ENCODE measurements at regions not wholly inside any gene's neighbourhood (a gene's known extent, or its start where the extent isn't known, plus 50 kb on each side); places are given as distances from the start of the nearest gene placed in this dataset.

GRCh38 chr20:19915111-19915798, 101.9 kb upstream of the NAA20 start:
- Histone ChIP-seq H2AFZ (ENCODE audit: low read depth, low read length) (no peak overlapping the region), H3K79me2 (ENCODE audit: low read length) (no peaks in the 10 kb centered on the region), H4K20me1 (ENCODE audit: insufficient read depth, low read length) (no peaks in the 10 kb centered on the region), H3K36me3 (replicated peaks; ENCODE audit: low read depth, low read length) (no peaks in the 10 kb centered on the region), H3K4me1 (ENCODE audit: low read length) (peaks cover 59% of the 10 kb centered on the region), H3K27me3 (ENCODE audit: low read depth, low read length) (no peaks in the 10 kb centered on the region), H3K27ac (ENCODE audit: low read length) (peak overlapping the region; percentile 88), H3K9ac (ENCODE audit: low read length) (peak overlapping the region; percentile 63), H3K9me3 (ENCODE audit: insufficient read depth, low read length) (no peaks in the 10 kb centered on the region), H3K4me2 (ENCODE audit: low read length) (peak overlapping the region; percentile 78), H3K4me3 (ENCODE audit: low read length) (peak overlapping the region; percentile 51)
- TF ChIP-seq EZH2phosphoT487 (IDR thresholded peaks at IDR 0.05; ENCODE audit: low read depth) (no peak), CTCF (IDR thresholded peaks at IDR 0.05; ENCODE audit: low read depth, low read length) (no peak)

GRCh38 chr20:19916531-19917485, 100.4 kb upstream of the NAA20 start:
- Histone ChIP-seq H4K20me1 (ENCODE audit: insufficient read depth, low read length) (no peaks in the 10 kb centered on the region), H3K4me2 (ENCODE audit: low read length) (no peak overlapping the region; the same call in 1 of the 2 replicates), H3K4me1 (ENCODE audit: low read length) (peaks cover 57% of the 10 kb centered on the region), H3K27me3 (ENCODE audit: low read depth, low read length) (no peaks in the 10 kb centered on the region), H3K9me3 (ENCODE audit: insufficient read depth, low read length) (no peaks in the 10 kb centered on the region), H2AFZ (ENCODE audit: low read depth, low read length) (no peak overlapping the region), H3K79me2 (ENCODE audit: low read length) (no peaks in the 10 kb centered on the region), H3K36me3 (replicated peaks; ENCODE audit: low read depth, low read length) (no peaks in the 10 kb centered on the region), H3K27ac (ENCODE audit: low read length) (peak overlapping the region; percentile 88), H3K4me3 (ENCODE audit: low read length) (no peak overlapping the region), H3K9ac (ENCODE audit: low read length) (no peak overlapping the region)
- no peak for TF ChIP-seq EZH2phosphoT487 (IDR thresholded peaks at IDR 0.05; ENCODE audit: low read depth)
- TF ChIP-seq CTCF (IDR thresholded peaks at IDR 0.05; ENCODE audit: low read depth, low read length), result no peak

- Histone ChIP-seq H2AFZ (ENCODE audit: low read depth, low read length) (no peak overlapping the region), H3K4me2 (ENCODE audit: low read length) (no peak overlapping the region), H3K9ac (ENCODE audit: low read length) (no peak overlapping the region), H4K20me1 (ENCODE audit: insufficient read depth, low read length) (no peaks in the 10 kb centered on the region), H3K79me2 (ENCODE audit: low read length) (no peaks in the 10 kb centered on the region), H3K27ac (ENCODE audit: low read length) (no peak overlapping the region), H3K4me3 (ENCODE audit: low read length) (no peak overlapping the region), H3K36me3 (replicated peaks; ENCODE audit: low read depth, low read length) (no peaks in the 10 kb centered on the region), H3K9me3 (ENCODE audit: insufficient read depth, low read length) (no peaks in the 10 kb centered on the region), H3K4me1 (ENCODE audit: low read length) (peaks cover 47% of the 10 kb centered on the region), H3K27me3 (ENCODE audit: low read depth, low read length) (no peaks in the 10 kb centered on the region)
- TF ChIP-seq CTCF (IDR thresholded peaks at IDR 0.05; ENCODE audit: low read depth, low read length), result no peak
- no peak for TF ChIP-seq EZH2phosphoT487 (IDR thresholded peaks at IDR 0.05; ENCODE audit: low read depth)
These were observed 98.2 kb upstream of the NAA20 start for GRCh38 chr20:19918965-19919329.
